NCI-H1092 (cell line): ENCODE measurements at regions not wholly inside any gene's neighbourhood (a gene's known extent, or its start where the extent isn't known, plus 50 kb on each side); places are given as distances from the start of the nearest gene placed in this dataset.

Source experiments
- DNase-seq: peaks from one replicate; lab custom pipeline; 2025; lab: John Stamatoyannopoulos, UW

GRCh38 chr14:86712727-86713126 is 1182.8 kb downstream of the FLRT2 start:
- DNase-seq = no peak

DNA sequence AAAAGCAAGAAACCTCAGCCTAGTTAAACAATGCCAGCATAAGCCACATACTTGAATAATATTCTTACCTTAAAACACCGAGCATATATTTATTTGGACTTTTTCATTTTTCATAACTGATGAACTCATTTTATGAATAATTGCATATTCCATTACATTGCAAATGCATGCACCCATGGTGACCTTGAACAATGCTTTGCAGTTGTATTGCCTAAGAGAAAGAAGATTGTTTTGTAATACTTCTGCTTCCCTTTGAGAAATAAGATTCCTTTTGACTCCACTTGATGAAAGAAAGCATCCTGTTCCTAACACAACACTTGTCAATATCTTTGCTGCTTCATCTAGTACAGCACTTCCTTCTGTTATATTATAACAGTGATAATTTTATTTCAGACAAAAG is 1182.2 kb downstream of the FLRT2 start:
- DNase-seq = no peak

DNA sequence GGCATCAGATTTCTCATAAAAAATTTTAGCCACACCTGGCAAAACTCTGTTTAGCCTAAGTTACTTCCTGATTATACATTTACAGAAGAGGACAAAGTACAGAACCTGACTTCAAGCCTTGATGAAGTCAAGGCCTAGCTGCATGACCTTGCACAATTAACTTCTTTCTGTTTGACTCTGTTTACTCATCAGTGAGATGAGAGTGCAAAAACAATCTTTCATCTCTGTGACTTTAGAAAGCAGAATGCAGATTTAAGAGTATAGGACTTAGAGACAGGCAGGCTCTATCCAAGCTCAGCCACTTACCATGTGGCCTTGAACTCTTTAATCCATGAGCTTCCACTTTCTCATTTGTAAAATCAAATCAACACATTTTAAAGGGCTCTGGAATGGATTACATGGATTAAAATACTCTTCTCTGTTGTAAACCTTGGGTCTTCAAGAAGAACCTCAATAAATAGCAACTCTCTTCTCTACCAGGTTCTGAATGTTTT is 1178.9 kb downstream of the FLRT2 start:
- no peak for DNase-seq

DNA sequence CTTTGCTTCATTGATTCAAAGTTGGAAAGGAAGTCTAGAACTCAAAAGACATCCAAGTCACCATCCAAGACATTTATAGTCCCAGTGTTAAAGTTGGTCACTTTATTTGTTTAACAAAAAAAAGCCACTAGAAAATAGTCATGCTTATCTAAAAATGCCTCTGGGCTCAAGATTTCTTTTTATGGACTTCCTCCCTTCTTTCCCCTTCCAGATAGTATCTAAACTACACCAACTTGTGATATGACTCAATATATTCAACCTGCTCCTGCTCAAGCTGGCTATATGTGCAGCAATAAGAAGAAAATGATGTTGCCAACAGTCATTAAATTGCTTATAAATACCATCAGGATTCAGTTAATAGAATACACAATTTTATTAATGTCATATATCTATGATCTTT is 1177.1 kb downstream of the FLRT2 start:
- no peak for DNase-seq

DNA sequence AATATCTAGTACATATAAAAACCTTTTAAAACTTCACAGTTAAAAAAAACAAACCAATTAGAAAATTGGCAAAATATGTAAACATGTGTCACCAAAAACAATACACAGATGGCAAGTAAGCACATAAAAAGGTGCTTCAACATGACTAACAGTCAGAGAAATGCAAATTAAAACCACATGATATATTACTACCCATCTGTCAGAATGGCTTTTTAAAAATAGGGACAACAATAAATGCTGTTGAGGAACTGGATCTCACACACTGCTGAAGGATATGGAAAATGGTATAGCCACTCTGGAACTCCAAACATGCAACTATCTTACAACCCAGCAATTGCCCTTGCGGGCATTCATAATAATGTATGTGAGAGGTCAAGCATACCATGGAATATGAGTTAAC is 1153.6 kb downstream of the FLRT2 start:
- DNase-seq = no peak

DNA sequence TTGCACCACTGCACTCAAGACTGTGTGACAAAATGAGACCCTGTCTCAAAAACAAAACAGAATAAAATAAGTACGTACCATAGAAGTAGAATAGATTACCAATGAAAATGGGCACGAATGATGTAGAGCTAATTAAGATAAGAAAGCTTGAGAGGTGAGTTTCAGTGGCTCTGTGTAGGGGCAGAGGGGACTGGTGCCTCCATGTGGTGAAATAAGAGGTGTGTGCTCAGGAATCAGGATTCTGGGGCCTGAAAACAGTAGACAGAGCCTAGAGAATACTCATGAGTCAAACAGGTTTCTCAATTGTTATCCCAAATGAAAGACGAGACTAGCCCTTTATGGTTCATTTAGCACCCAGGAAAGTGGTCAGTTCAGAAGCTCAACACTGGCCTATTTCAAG is 1145.1 kb downstream of the FLRT2 start:
- no peak for DNase-seq

GRCh38 chr14:86673523-86673969 is 1143.6 kb downstream of the FLRT2 start:
- DNase-seq = no peak

DNA sequence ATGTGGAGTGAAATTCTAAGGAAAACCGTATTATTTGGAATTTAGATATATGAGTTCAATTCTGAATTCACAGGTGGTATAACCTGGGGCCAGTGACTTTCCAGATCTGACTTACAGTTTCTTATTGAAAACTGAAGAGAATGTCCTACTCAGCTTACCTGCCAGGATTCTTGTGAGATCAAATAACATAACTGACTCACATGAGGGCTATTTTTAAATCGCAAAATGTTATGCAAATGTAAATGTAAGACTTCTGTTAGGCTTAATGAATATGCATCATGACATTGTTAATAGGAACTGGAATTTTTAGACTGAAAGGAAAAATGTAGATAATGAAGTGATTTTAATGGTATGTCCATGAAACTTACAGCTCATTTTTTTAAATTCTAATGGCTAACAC is 1142.1 kb downstream of the FLRT2 start:
- no peak for DNase-seq

GRCh38 chr14:86665975-86666374 is 1136.0 kb downstream of the FLRT2 start:
- no peak for DNase-seq

DNA sequence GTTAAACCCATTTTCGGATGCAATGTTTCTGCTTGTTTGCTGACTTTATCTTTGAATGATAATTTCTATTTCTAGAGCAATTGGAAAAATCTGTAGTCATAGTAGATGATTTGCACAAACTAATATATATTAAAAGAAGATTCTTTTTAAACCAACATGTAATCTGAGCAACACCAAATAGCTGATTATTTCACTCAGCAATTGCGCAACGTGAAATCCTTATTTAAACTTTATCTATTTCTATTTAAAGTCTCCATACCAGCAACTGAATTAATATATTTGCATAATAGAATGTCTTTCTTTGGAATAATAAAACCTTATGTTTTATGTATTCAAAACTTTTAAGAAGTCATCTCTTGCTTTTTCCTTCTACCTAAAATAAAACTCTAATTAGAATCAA is 1132.4 kb downstream of the FLRT2 start:
- DNase-seq = no peak

DNA sequence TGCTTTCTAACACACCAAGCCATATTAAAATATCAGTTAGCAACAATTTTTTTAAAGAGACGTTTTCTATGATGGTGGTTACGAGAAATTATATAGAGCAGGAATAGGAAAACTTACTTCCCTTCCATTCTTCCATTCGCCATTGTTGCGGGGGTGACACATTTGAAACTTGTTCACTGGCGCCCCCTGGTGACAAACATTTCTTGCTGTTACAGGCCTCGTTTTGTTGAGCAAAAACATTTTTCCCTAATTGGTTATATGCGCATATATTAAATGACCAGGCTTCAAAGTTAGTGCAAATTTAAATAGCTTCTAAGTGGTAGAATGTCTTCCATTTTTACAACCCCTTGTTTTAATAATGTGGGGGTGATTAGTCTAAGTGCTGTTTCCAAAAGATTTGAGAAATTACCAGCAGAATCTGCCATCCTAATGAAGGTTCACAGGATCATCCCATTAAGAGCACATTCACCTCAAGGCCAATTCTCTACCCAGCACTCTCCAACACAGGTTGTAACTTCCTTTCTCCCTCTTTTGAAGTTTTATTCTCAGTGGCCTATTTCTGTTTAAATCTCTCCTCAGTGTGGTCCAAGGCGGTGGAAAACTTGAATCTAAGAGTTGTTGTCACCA is 1124.7 kb downstream of the FLRT2 start:
- peak; percentile 18 for DNase-seq

- DNase-seq = no peak
Observed at GRCh38 chr14:86652526-86652925, 1122.6 kb downstream of the FLRT2 start.

GRCh38 chr14:86646696-86647690 is 1117.0 kb downstream of the FLRT2 start:
- DNase-seq = no peak

DNA sequence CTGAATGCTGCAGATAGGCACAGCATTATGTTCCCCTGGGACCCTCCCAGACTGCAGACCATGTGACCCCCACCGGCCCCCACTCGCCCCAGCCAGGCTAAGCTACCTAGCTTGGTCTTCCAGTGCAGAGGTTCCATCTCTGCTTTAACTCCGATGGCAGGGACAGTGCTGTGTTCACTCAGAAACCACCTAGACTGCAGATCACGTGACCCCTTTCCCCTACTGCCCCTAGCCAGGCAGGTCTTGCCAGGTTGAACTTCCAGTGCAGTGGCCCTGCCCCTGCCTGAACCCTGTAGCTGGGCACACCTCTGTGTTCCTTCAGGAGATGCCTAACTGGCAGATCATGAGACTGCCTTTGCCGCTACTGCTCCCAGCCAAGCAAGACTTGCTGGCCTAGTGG is 1116.2 kb downstream of the FLRT2 start:
- no peak for DNase-seq

- DNase-seq = no peak
Observed at GRCh38 chr14:86641310-86641709, 1111.4 kb downstream of the FLRT2 start.

DNA sequence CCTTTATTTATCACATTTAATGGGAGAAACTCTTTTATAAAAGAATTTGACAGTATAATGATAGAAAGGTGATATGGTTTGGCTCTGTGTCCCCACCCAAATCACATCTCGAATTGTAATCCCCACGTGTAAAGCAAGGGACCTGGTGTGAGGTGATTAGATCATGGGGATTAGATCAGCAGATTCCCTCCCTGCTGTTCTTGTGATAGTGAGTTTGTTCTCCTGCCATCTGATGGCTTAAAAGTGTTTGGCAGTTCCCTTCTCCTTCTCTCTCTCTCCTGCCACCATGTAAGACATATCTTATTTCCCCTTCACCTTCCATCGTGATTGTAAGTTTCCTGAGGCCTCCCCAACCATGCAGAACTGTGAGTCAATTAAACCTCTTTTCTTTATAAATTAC is 1110.3 kb downstream of the FLRT2 start:
- no peak for DNase-seq

DNA sequence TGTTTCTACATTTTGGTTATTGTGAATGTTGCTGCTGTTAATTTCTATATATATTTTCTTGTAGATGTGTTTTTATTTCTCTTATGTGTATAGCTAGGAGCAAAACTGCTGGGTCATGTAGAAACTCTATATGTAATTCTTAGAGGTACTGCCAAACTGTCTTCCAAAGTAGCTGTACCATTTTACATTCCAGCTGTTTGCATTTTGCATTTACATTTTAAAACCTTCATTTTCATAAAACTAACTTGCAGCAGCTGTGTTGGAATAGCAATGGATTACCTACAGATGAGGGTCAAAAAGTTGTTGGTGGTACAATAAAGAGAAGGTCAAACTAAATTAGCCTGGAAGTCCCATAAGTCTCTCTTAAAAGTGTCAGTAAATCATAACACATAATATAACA is 1109.7 kb downstream of the FLRT2 start:
- DNase-seq = no peak

DNA sequence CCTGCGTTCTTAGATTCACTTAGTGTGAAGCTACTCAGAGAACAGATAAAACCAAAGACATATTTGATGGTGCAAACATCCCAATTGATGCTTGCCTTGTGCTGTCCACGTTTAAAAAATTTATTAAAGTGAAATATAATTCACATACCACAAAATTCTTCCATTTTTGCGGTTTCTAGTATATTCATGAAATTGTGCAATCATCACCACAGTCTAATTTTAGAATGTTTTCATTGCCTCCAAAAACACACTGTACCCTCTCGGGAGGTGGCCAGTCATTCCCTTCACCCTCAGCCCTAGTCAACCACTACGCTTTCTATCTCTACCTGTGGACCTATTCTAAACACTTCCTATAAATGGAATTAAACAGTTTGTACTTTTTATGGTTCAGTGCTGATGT is 1109.2 kb downstream of the FLRT2 start:
- no peak for DNase-seq

DNA sequence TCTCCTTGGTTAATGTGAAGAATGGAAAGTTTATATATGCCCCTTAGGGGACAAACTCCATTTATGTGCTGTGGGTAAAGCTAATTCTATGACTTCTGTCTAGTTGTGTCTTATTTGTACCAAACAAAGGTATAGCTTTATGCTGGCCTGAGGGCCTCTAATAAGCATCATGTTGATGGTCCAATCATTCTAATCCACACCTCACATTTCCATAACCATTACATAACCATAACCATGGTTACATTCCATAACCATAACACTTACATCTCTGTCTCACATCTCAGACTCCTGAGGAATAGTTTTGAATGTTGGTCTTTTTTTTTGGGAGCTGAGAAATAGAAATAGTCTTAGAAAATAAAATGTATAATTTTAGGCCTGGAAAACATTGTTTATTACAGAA is 1097.1 kb downstream of the FLRT2 start:
- DNase-seq = no peak

GRCh38 chr14:86626530-86626929 is 1096.6 kb downstream of the FLRT2 start:
- no peak for DNase-seq

GRCh38 chr14:86625637-86626036 is 1095.7 kb downstream of the FLRT2 start:
- no peak for DNase-seq

- DNase-seq = no peak
Observed at GRCh38 chr14:86619726-86620125, 1089.8 kb downstream of the FLRT2 start.

DNA sequence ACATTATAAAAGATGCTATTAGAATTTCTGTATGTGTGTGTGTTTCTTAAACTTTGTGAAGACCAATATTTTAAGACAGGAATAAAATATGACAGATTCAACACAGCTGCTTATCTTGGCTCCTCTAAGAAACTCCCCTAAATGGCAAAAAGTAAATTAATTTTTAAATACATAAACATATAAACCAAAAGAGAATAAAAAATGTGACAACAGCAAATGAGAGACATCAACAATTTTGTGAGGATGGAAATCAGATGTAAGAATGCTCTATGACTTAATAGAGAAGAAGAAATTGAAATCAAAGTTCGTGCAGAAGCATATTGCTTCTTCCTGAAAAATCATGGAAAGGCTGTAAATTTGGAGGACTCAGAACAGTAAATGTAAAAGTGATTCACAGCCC is 1083.8 kb downstream of the FLRT2 start:
- DNase-seq = no peak
